Endothelial cell of umbilical vein (primary cell): ENCODE measurements at regions not wholly inside any gene's neighbourhood (a gene's known extent, or its start where the extent isn't known, plus 50 kb on each side); places are given as distances from the start of the nearest gene placed in this dataset.

Experiments used
- BruUV-seq: library from RNA; stranded (reverse); fragments of 400-500 nt; replicated peaks from 2 replicates; lab custom pipeline; 2021; lab: Mats Ljungman, UMichigan
- CTCF ChIA-PET: fragments of 300-600, 350-600 bp; sonication (Branson Sonifier 250); formaldehyde crosslinking; loops from one replicate; lab custom pipeline; 2021; ENCODE audit warnings: antibody characterized with exemption, inconsistent platforms; lab: Charles Lee
- POLR2A ChIA-PET: fragments of 300-600, 350-600 bp; sonication (Branson Sonifier 250); formaldehyde crosslinking; loops from one replicate; lab custom pipeline; 2021; ENCODE audit warnings: antibody characterized with exemption, inconsistent platforms; lab: Charles Lee
- DNase-seq: peaks from one replicate; pipeline ENCODE4 v3.0.0-alpha.2; 2011; ENCODE audit warnings: low read depth, low spot score
- FAIRE-seq: peaks from 2 replicates; lab custom pipeline; 2011; peaks lifted over from hg19 to GRCh38; lab: Jason Lieb, UNC
- H2AFZ ChIP-seq: 2 replicates; pipeline ENCODE4 v1.6.0; 2012; ENCODE audit warnings: low read depth, low read length, control low read depth, inconsistent platforms
- H3K27ac ChIP-seq: 2 replicates; pipeline ENCODE4 v1.5.1; 2011; ENCODE audit warnings: low read depth, mild to moderate bottlenecking, control low read depth, low read length, moderate library complexity; ENCODE audit not compliant: insufficient read depth
- H3K27me3 ChIP-seq, 2 experiments: 2 replicates each; pipeline versions ENCODE4 v1.6.0 to v1.6.1; 2011; ENCODE audit warnings: low read length in 2 of 2, mixed read lengths in 1 of 2; ENCODE audit not compliant: control insufficient read depth in 2 of 2, insufficient read depth in 2 of 2
- H3K36me3 ChIP-seq, 2 experiments: 2 replicates in 1 of 2; 3 replicates in 1 of 2; pipeline ENCODE4 v1.5.1; 2011; ENCODE audit warnings: low read length in 2 of 2, mild to moderate bottlenecking in 1 of 2, moderate library complexity in 1 of 2; ENCODE audit not compliant: control insufficient read depth in 2 of 2, insufficient read depth in 2 of 2; ENCODE audit errors: extremely low read depth in 1 of 2
- H3K4me1 ChIP-seq: 3 replicates; pipeline ENCODE4 v1.5.1; 2011; ENCODE audit warnings: mild to moderate bottlenecking, low read length; ENCODE audit not compliant: control insufficient read depth, insufficient read depth; ENCODE audit errors: extremely low read depth
- H3K4me2 ChIP-seq: 2 replicates; pipeline ENCODE4 v1.6.1; 2011; ENCODE audit warnings: low read length, control low read depth, mixed read lengths; ENCODE audit not compliant: insufficient read depth
- H3K4me3 ChIP-seq, 3 experiments: fragments of 200-600 bp in 1 of 3; sonication (generic), shearing (Covaris generic) in 1 of 3; replicated peaks in 1 of 3; 2 replicates each; pipeline ENCODE4 v1.5.1; 2011 to 2016; ENCODE audit warnings: control low read depth in 3 of 3, low read length in 3 of 3, mild to moderate bottlenecking in 2 of 3, inconsistent platforms in 1 of 3, low read depth in 1 of 3, moderate library complexity in 1 of 3; ENCODE audit not compliant: insufficient read depth in 1 of 3
- H3K79me2 ChIP-seq: 2 replicates; pipeline ENCODE4 v1.6.0; 2012; ENCODE audit warnings: low read length, inconsistent platforms; ENCODE audit not compliant: control insufficient read depth, insufficient read depth
- H3K9ac ChIP-seq: replicated peaks from 2 replicates; pipeline ENCODE3; 2011; ENCODE audit warnings: low read length, control low read depth; ENCODE audit not compliant: insufficient read depth; ENCODE audit errors: extremely low read depth
- H3K9me1 ChIP-seq: replicated peaks from 3 replicates; pipeline ENCODE4 v1.6.0; 2011; ENCODE audit warnings: mild to moderate bottlenecking, low read length; ENCODE audit not compliant: control insufficient read depth, insufficient read depth; ENCODE audit errors: extremely low read depth
- H3K9me3 ChIP-seq: replicated peaks from 2 replicates; pipeline ENCODE4 v1.5.1; 2012; ENCODE audit warnings: low read length, inconsistent platforms; ENCODE audit not compliant: control insufficient read depth, insufficient read depth
- H4K20me1 ChIP-seq: replicated peaks from 2 replicates; pipeline ENCODE3; 2011; ENCODE audit warnings: mild to moderate bottlenecking, low read length; ENCODE audit not compliant: control insufficient read depth, insufficient read depth; ENCODE audit errors: extremely low read depth
- CTCF ChIP-seq, 2 donors: IDR thresholded peaks; 1 replicate in 1 of 2; 2 replicates in 1 of 2; pipeline ENCODE4 v1.5.1; 2011; ENCODE audit warnings: low read length in 2 of 2, mild to moderate bottlenecking in 2 of 2, moderate library complexity in 2 of 2, control low read depth in 1 of 2, inconsistent platforms in 1 of 2, low read depth in 1 of 2; ENCODE audit not compliant: insufficient read depth in 1 of 2; ENCODE audit errors: extremely low read depth in 1 of 2
- EZH2 ChIP-seq: IDR thresholded peaks from 2 replicates; pipeline ENCODE4 v1.6.1; 2012; ENCODE audit warnings: borderline replicate concordance, low read depth, mild to moderate bottlenecking, moderate library complexity, low read length, inconsistent platforms; ENCODE audit not compliant: severe bottlenecking
- FOS ChIP-seq: IDR thresholded peaks from 2 replicates; pipeline ENCODE4 v1.6.1; 2011; ENCODE audit warnings: mild to moderate bottlenecking, low read length, moderate library complexity, borderline replicate concordance; ENCODE audit not compliant: insufficient read depth
- GATA2 ChIP-seq: IDR thresholded peaks from 2 replicates; pipeline ENCODE4 v1.7.0; 2011; ENCODE audit warnings: low read depth, mild to moderate bottlenecking, moderate library complexity, mixed read lengths, low read length; ENCODE audit not compliant: insufficient read length, insufficient read depth
- JUN ChIP-seq: IDR thresholded peaks from 2 replicates; pipeline ENCODE4 v1.6.1; 2011; ENCODE audit warnings: borderline replicate concordance, low read depth; ENCODE audit not compliant: insufficient read length, insufficient read depth
- MAX ChIP-seq: IDR thresholded peaks from 2 replicates; pipeline ENCODE4 v1.6.1; 2011; ENCODE audit not compliant: insufficient read depth, insufficient read length
- MYC ChIP-seq: IDR thresholded peaks from one replicate; pipeline ENCODE4 v1.6.1; 2011; ENCODE audit warnings: mild to moderate bottlenecking, low read depth, low read length
- POLR2A ChIP-seq: IDR thresholded peaks from 2 replicates; pipeline ENCODE4 v1.6.1; 2012; ENCODE audit warnings: low read depth, mild to moderate bottlenecking, control low read depth, low read length
- POLR2AphosphoS5 ChIP-seq: IDR thresholded peaks from 2 replicates; pipeline ENCODE4 v1.6.1; 2012; ENCODE audit warnings: low read depth, mild to moderate bottlenecking, control low read depth, low read length, moderate library complexity; ENCODE audit not compliant: insufficient read depth
- dilution Hi-C: fragments of 300-500 bp; cut with MboI; formaldehyde crosslinking; loops from one replicate; pipeline ENCODE4 v1.15.0; 2019; ENCODE audit warnings: low sequenced_read_pairs; ENCODE audit not compliant: extremely low pct_ligation_motif_present
- intact Hi-C: fragments of 100-400 bp; cut with micrococcal nuclease; formaldehyde crosslinking; loops from one replicate; pipeline ENCODE4 v1.10.0; 2022

- dilution Hi-C loops, result no loop called here
These were observed 719.5 kb downstream of the BCL11A start for GRCh38 chr2:59833941-59834340.

More at GRCh38 chr2:59833941-59834340, 719.5 kb downstream of the BCL11A start:
- intact Hi-C loops, result no loop called here
- Histone ChIP-seq H3K4me2 (no peak overlapping the region), H3K9ac (no peak overlapping the region), H3K36me3 (no peaks in the 10 kb centered on the region), H3K79me2 (no peaks in the 10 kb centered on the region), H2AFZ (no peak overlapping the region), H3K9me1 (no peaks in the 10 kb centered on the region), H3K4me1 (no peaks in the 10 kb centered on the region), H3K27ac (no peak overlapping the region), H3K27me3 (no peaks in the 10 kb centered on the region), H4K20me1 (no peaks in the 10 kb centered on the region), H3K4me3 (no peak overlapping the region), H3K9me3 (peaks cover 4% of the 10 kb centered on the region)
- CTCF ChIA-PET, result no interaction called here
- no peak for TF ChIP-seq JUN
- no peak for TF ChIP-seq MAX
- no peak for TF ChIP-seq GATA2
- TF ChIP-seq MYC, result no peak
- TF ChIP-seq FOS, result no peak
- TF ChIP-seq POLR2AphosphoS5, result no peak
- TF ChIP-seq CTCF (IDR thresholded peaks at IDR 0.05; ENCODE audit: extremely low read depth in 1 of 2, insufficient read depth in 1 of 2, low read depth in 1 of 2, low read length in 2 of 2), result no peak
- TF ChIP-seq POLR2A, result no peak
- TF ChIP-seq EZH2, result no peak
- FAIRE-seq (no peak), DNase-seq (no peak)
- no TSS peak for BruUV-seq
- POLR2A ChIA-PET, result no interaction called here
